Choroid plexus epithelial cell (primary cell): ENCODE measurements at regions not wholly inside any gene's neighbourhood (a gene's known extent, or its start where the extent isn't known, plus 50 kb on each side); places are given as distances from the start of the nearest gene placed in this dataset.

Experiments used
- DNase-seq: peaks from one replicate; pipeline ENCODE4 v3.0.0-alpha.2; 2010; ENCODE audit warnings: low read depth
- H3K4me3 ChIP-seq: 2 replicates; pipeline ENCODE4 v1.5.1; 2011; ENCODE audit warnings: low read depth, mild to moderate bottlenecking, control low read depth, low read length, moderate library complexity
- CTCF ChIP-seq: conservative IDR thresholded peaks from 2 replicates; pipeline ENCODE4 v1.5.1; 2011; ENCODE audit warnings: low read depth, mild to moderate bottlenecking, control low read depth, inconsistent platforms, low read length, moderate library complexity

- H3K4me3 ChIP-seq = no peak overlapping the region
- DNase-seq = no peak
- no peak for TF ChIP-seq CTCF
Observed at GRCh38 chr3:3734881-3735280, 64.3 kb upstream of the LRRN1 start.

- TF ChIP-seq CTCF = no peak
- H3K4me3 ChIP-seq = no peak overlapping the region
- DNase-seq = no peak
Observed at GRCh38 chr3:3729261-3729660, 70.0 kb upstream of the LRRN1 start.

- TF ChIP-seq CTCF = no peak
- H3K4me3 ChIP-seq = no peak overlapping the region
- DNase-seq = no peak
Observed at GRCh38 chr3:3726549-3726948, 72.7 kb upstream of the LRRN1 start.

- TF ChIP-seq CTCF = no peak
- no peak for DNase-seq
- no peak overlapping the region for H3K4me3 ChIP-seq
Observed at GRCh38 chr3:3714572-3714971, 84.7 kb upstream of the LRRN1 start.

GRCh38 chr3:3712971-3713370 lies 86.3 kb upstream of the LRRN1 start:
- no peak for TF ChIP-seq CTCF
- H3K4me3 ChIP-seq = no peak overlapping the region
- no peak for DNase-seq

- TF ChIP-seq CTCF = no peak
- no peak overlapping the region for H3K4me3 ChIP-seq
- no peak for DNase-seq
Observed at GRCh38 chr3:3708769-3709115, 90.5 kb upstream of the LRRN1 start.

GRCh38 chr3:3707858-3708768 lies 91.1 kb upstream of the LRRN1 start:
- TF ChIP-seq CTCF = no peak
- no peak for DNase-seq
- H3K4me3 ChIP-seq = no peak overlapping the region
